IMR-90 (cell line): ENCODE measurements at regions not wholly inside any gene's neighbourhood (a gene's known extent, or its start where the extent isn't known, plus 50 kb on each side); places are given as distances from the start of the nearest gene placed in this dataset.
A peak's percentile ranks its signal among the peaks of the same experiment; 100 is the strongest.

Experiments
- ATAC-seq: fragments of 200-7000 bp; cut with Tn5 transposase; 2 replicates; pipeline ENCODE4 v1.9.1; 2020; ENCODE audit warnings: low read depth, mild to moderate bottlenecking, moderate library complexity
- BruUV-seq: library from RNA; stranded (reverse); fragments of 400-500 nt; replicated peaks from 2 replicates; lab custom pipeline; 2021; lab: Mats Ljungman, UMichigan
- CTCF ChIA-PET: fragments of 300-600 bp; formaldehyde crosslinking; extraction: SDS; loops from one replicate; lab custom pipeline; 2021; ENCODE audit warnings: antibody characterized with exemption; lab: Yijun Ruan, JAX
- POLR2A ChIA-PET: fragments of 300-600 bp; sonication (Branson Sonifier 250); formaldehyde crosslinking; loops from one replicate; lab custom pipeline; 2022; ENCODE audit warnings: antibody characterized with exemption; ENCODE audit not compliant: unreplicated experiment; lab: Charles Lee
- DNase-seq: peaks from one replicate; pipeline ENCODE4 v3.0.0; 2013
- H2AFZ ChIP-seq: replicated peaks from 2 replicates; pipeline ENCODE3; 2013; ENCODE audit warnings: low read length, mild to moderate bottlenecking; ENCODE audit not compliant: poor library complexity
- H2AK5ac ChIP-seq: 2 replicates; pipeline ENCODE4 v1.6.1; 2013; ENCODE audit warnings: low read depth, low read length, inconsistent platforms
- H2AK9ac ChIP-seq: replicated peaks from 2 replicates; pipeline ENCODE3; 2013; ENCODE audit warnings: mild to moderate bottlenecking, low read depth, low read length, moderate library complexity; ENCODE audit not compliant: poor library complexity
- H2BK120ac ChIP-seq: 2 replicates; pipeline ENCODE4 v1.6.1; 2013; ENCODE audit warnings: low read depth, low read length, inconsistent platforms
- H2BK15ac ChIP-seq: 3 replicates; pipeline ENCODE4 v1.6.1; 2013; ENCODE audit warnings: low read depth, low read length, inconsistent platforms
- H2BK20ac ChIP-seq: 2 replicates; pipeline ENCODE4 v1.6.1; 2013; ENCODE audit warnings: low read depth, mild to moderate bottlenecking, inconsistent platforms, low read length, moderate library complexity
- H2BK5ac ChIP-seq: 2 replicates; pipeline ENCODE4 v1.6.1; 2013; ENCODE audit warnings: mild to moderate bottlenecking, low read depth, low read length, inconsistent platforms; ENCODE audit not compliant: poor library complexity, severe bottlenecking
- H3K14ac ChIP-seq: replicated peaks from 2 replicates; pipeline ENCODE4 v1.6.1; 2013; ENCODE audit warnings: low read depth, low read length, inconsistent platforms
- H3K18ac ChIP-seq: 2 replicates; pipeline ENCODE4 v1.6.1; 2013; ENCODE audit warnings: low read depth, low read length, control low read depth
- H3K23ac ChIP-seq: 2 replicates; pipeline ENCODE4 v1.6.1; 2013; ENCODE audit warnings: low read depth, low read length, inconsistent platforms
- H3K27ac ChIP-seq: 2 replicates; pipeline ENCODE4 v1.5.1; 2013; ENCODE audit warnings: mild to moderate bottlenecking, control low read depth, low read length; ENCODE audit not compliant: insufficient read depth
- H3K27me3 ChIP-seq: 2 replicates; pipeline ENCODE4 v1.6.1; 2013; ENCODE audit warnings: low read length; ENCODE audit not compliant: control insufficient read depth, insufficient read depth
- H3K36me3 ChIP-seq: 2 replicates; pipeline ENCODE4 v1.6.1; 2013; ENCODE audit warnings: low read length, mixed read lengths; ENCODE audit not compliant: control insufficient read depth, insufficient read depth
- H3K4ac ChIP-seq: 2 replicates; pipeline ENCODE4 v1.6.1; 2013; ENCODE audit warnings: low read depth, low read length, inconsistent platforms
- H3K4me1 ChIP-seq: 2 replicates; pipeline ENCODE4 v1.6.1; 2013; ENCODE audit warnings: low read length, mixed read lengths; ENCODE audit not compliant: control insufficient read depth, insufficient read depth
- H3K4me2 ChIP-seq: 2 replicates; pipeline ENCODE4 v1.6.1; 2013; ENCODE audit warnings: low read depth, mild to moderate bottlenecking, control low read depth, low read length, moderate library complexity
- H3K4me3 ChIP-seq: 2 replicates; pipeline ENCODE4 v1.5.1; 2013; ENCODE audit warnings: low read depth, mild to moderate bottlenecking, control low read depth, low read length, moderate library complexity; ENCODE audit not compliant: insufficient read depth
- H3K56ac ChIP-seq: 2 replicates; pipeline ENCODE4 v1.6.1; 2013; ENCODE audit warnings: low read length, inconsistent platforms; ENCODE audit not compliant: insufficient read depth; ENCODE audit errors: extremely low read depth
- H3K79me1 ChIP-seq, 2 experiments: 2 replicates each; pipeline ENCODE4 v1.6.1; 2013; ENCODE audit warnings: low read length in 2 of 2, inconsistent platforms in 1 of 2, low read depth in 1 of 2
- H3K9ac ChIP-seq: 2 replicates; pipeline ENCODE4 v1.6.1; 2013; ENCODE audit warnings: low read depth, low read length, control low read depth
- H3K9me1 ChIP-seq: 2 replicates; pipeline ENCODE4 v1.6.1; 2013; ENCODE audit warnings: low read length, inconsistent platforms; ENCODE audit not compliant: insufficient read depth
- H3K9me3 ChIP-seq: 2 replicates; pipeline ENCODE4 v1.6.1; 2013; ENCODE audit warnings: low read length; ENCODE audit not compliant: control insufficient read depth, insufficient read depth
- H4K20me1 ChIP-seq: 2 replicates; pipeline ENCODE4 v1.6.1; 2013; ENCODE audit warnings: low read length, inconsistent platforms; ENCODE audit not compliant: insufficient read depth
- H4K5ac ChIP-seq: 2 replicates; pipeline ENCODE4 v1.6.1; 2013; ENCODE audit warnings: mild to moderate bottlenecking, low read depth, low read length, control low read depth
- H4K8ac ChIP-seq, 2 experiments: 2 replicates each; pipeline ENCODE4 v1.6.1; 2013; ENCODE audit warnings: low read depth in 2 of 2, low read length in 2 of 2, control low read depth in 1 of 2, inconsistent platforms in 1 of 2
- H4K91ac ChIP-seq: 2 replicates; pipeline ENCODE4 v1.6.1; 2013; ENCODE audit warnings: low read depth, low read length, inconsistent platforms; ENCODE audit not compliant: insufficient read depth
- POLR2A ChIP-seq: IDR thresholded peaks from 2 replicates; pipeline ENCODE4 v1.6.1; 2012; ENCODE audit warnings: mild to moderate bottlenecking, low read depth, low read length
- RCOR1 ChIP-seq: IDR thresholded peaks from 2 replicates; pipeline ENCODE4 v1.6.1; 2012; ENCODE audit warnings: mild to moderate bottlenecking, low read length, improper control_type of control experiment; ENCODE audit not compliant: insufficient replicate concordance
- WGBS, 2 experiments: methylation state at CpG; one replicate each; pipeline versions ENCODE4 v1.1.5 to v1.1.7; 2013; ENCODE audit warnings: missing lambda C conversion rate in 2 of 2; ENCODE audit not compliant: insufficient read length in 1 of 2; ENCODE audit errors: extremely low coverage in 2 of 2; 5-methylcytosine and 5-hydroxymethylcytosine counted together
- dilution Hi-C: fragments of 300-500 bp; cut with HindIII; formaldehyde crosslinking; loops from one replicate; pipeline ENCODE4 v1.14.3; 2018; ENCODE audit warnings: low sequenced_read_pairs; ENCODE audit not compliant: unreplicated experiment
- in situ Hi-C: fragments of 300-500 bp; cut with MboI; formaldehyde crosslinking; loops from 3 replicates; pipeline ENCODE4 v1.14.3; 2019; ENCODE audit warnings: low sequenced_read_pairs, inconsistent platforms, mixed read lengths
- intact Hi-C: fragments of 100-400 bp; cut with micrococcal nuclease; formaldehyde crosslinking; loops from 2 replicates; pipeline ENCODE4 v1.10.0; 2022

- peaks cover 2% of the 10 kb centered on the region for H3K4me1 ChIP-seq
- WGBS, 2 experiments, result 13% methylated on average over 1 of the region's 6 CpGs; no CpG with 5 or more reads in 1 of the 2 experiments
- H3K23ac ChIP-seq, result peak overlapping the region; percentile 75; the same call in 1 of the 2 replicates
- peak overlapping the region; percentile 64; the same call in 1 of the 2 replicates for H3K14ac ChIP-seq
- intact Hi-C loops (no loop called here), in situ Hi-C loops (no loop called here), dilution Hi-C loops (no loop called here)
- ChIA-PET POLR2A (no interaction called here), CTCF (interaction anchor here (1.0 kb wide), 1 partner anchor 10 kb away, joined by 3 read pairs; no protein-coding TSS in a partner anchor)
- no peak overlapping the region for H3K4me3 ChIP-seq
- H3K79me1 ChIP-seq, result no peaks in the 10 kb centered on the region
- TF ChIP-seq POLR2A, result no peak
- TF ChIP-seq RCOR1, result no peak
- no peaks in the 10 kb centered on the region for H3K9me3 ChIP-seq
- no peak overlapping the region for H3K27ac ChIP-seq
- H3K36me3 ChIP-seq, result no peaks in the 10 kb centered on the region
- no peaks in the 10 kb centered on the region; the same call in 1 of the 2 replicates for H3K27me3 ChIP-seq
- peak overlapping the region in 1 of 2 experiments; percentile 78; a peak in 2 of 4 replicates for H4K8ac ChIP-seq
- peak overlapping the region; percentile 91 for H2BK20ac ChIP-seq
- H2BK15ac ChIP-seq, result 0 out of 3 replicates have a peak overlapping the region, but pooled peaks have one; percentile 79
- H4K20me1 ChIP-seq, result no peaks in the 10 kb centered on the region
- no peak overlapping the region for H2AK5ac ChIP-seq
- H3K9me1 ChIP-seq, result peaks cover 6% of the 10 kb centered on the region; the same call in 1 of the 2 replicates
- H3K4ac ChIP-seq, result peak overlapping the region; percentile 68
- DNase-seq (peak; percentile 26), ATAC-seq (peak; percentile 41)
- H2BK5ac ChIP-seq, result peak overlapping the region; percentile 21
- no TSS peak for BruUV-seq
- peak overlapping the region; percentile 87 for H2AFZ ChIP-seq
- H3K56ac ChIP-seq, result no peak overlapping the region
- H3K9ac ChIP-seq, result no peak overlapping the region
- no peak overlapping the region for H4K5ac ChIP-seq
- peak overlapping the region; percentile 63; the same call in 1 of the 2 replicates for H4K91ac ChIP-seq
- no peak overlapping the region for H2AK9ac ChIP-seq
- H2BK120ac ChIP-seq, result peak overlapping the region; percentile 88
- peak overlapping the region; percentile 41; the same call in 1 of the 2 replicates for H3K4me2 ChIP-seq
- H3K18ac ChIP-seq, result no peak overlapping the region
Measured at GRCh38 chr1:58402444-58402843, 144.1 kb downstream of the OMA1 start.
